KMS-11 (cell line): ENCODE measurements at regions not wholly inside any gene's neighbourhood (a gene's known extent, or its start where the extent isn't known, plus 50 kb on each side); places are given as distances from the start of the nearest gene placed in this dataset.

Experiments used
- H2AFZ ChIP-seq: fragments of 200-600 bp; sonication (generic); 2 replicates; pipeline ENCODE4 v1.6.1; 2016; ENCODE audit warnings: antibody characterized with exemption, mixed run types, low read depth
- H3K27ac ChIP-seq: fragments of 200-600 bp; sonication (generic); 2 replicates; pipeline ENCODE4 v1.6.1; 2016; ENCODE audit warnings: mild to moderate bottlenecking, mixed run types
- H3K27me3 ChIP-seq: fragments of 200-600 bp; sonication (generic); 2 replicates; pipeline ENCODE4 v1.6.1; 2017; ENCODE audit warnings: mild to moderate bottlenecking, low read depth, mixed run types, moderate library complexity; ENCODE audit not compliant: insufficient read depth
- H3K36me3 ChIP-seq: fragments of 200-600 bp; sonication (generic); 2 replicates; pipeline ENCODE4 v1.6.1; 2017; ENCODE audit warnings: mild to moderate bottlenecking, mixed run types; ENCODE audit not compliant: insufficient read depth
- H3K4me1 ChIP-seq: fragments of 200-600 bp; sonication (generic); 2 replicates; pipeline ENCODE4 v1.6.1; 2016; ENCODE audit warnings: mild to moderate bottlenecking, low read depth, mixed run types; ENCODE audit not compliant: poor library complexity, severe bottlenecking
- H3K4me2 ChIP-seq: fragments of 200-600 bp; sonication (generic); 2 replicates; pipeline ENCODE4 v1.7.0; 2016; ENCODE audit warnings: mild to moderate bottlenecking, mixed run types
- H3K4me3 ChIP-seq: fragments of 200-600 bp; sonication (generic); IDR thresholded peaks from 2 replicates; pipeline ENCODE4 v1.6.1; 2017; ENCODE audit warnings: low read depth, low read length, mixed read lengths; ENCODE audit not compliant: insufficient read depth
- H3K79me2 ChIP-seq: fragments of 200-600 bp; sonication (generic); 2 replicates; pipeline ENCODE4 v1.6.1; 2016; ENCODE audit warnings: low read depth, mixed run types; ENCODE audit not compliant: insufficient read depth
- H3K9ac ChIP-seq: fragments of 200-600 bp; sonication (generic); 2 replicates; pipeline ENCODE4 v1.6.1; 2016; ENCODE audit warnings: mild to moderate bottlenecking, mixed run types
- H4K20me1 ChIP-seq: fragments of 200-600 bp; sonication (generic); 2 replicates; pipeline ENCODE4 v1.6.1; 2016; ENCODE audit warnings: mild to moderate bottlenecking, mixed run types; ENCODE audit not compliant: insufficient read depth
- CTCF ChIP-seq: fragments of 200-600 bp; sonication (generic); conservative IDR thresholded peaks from 2 replicates; pipeline ENCODE4 v1.6.1; 2017; ENCODE audit warnings: low read depth, mild to moderate bottlenecking, antibody characterized with exemption, low read length, moderate library complexity, mixed read lengths

DNA sequence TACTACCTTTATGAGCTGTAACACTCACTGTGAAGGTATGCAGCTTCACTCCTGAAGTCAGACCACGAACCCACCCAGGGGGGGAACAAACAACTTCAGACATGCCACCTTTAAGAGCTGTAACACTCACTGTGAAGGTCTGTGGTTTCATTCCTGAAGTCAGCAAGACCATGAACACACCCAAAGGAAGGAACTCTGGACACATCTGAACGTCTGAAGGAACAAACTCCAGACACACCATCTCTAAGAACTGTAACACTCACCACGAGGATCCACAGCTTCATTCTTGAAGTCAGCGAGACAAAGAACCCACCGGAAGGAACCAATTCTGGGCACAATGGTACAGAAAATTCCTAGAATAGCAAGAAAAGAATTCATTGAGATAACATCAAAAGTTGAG lies 1796.5 kb upstream of the MIR17HG start:
- H3K79me2 ChIP-seq = no peaks in the 10 kb centered on the region
- H3K27ac ChIP-seq = no peak overlapping the region
- H4K20me1 ChIP-seq = no peaks in the 10 kb centered on the region
- H3K4me3 ChIP-seq = no peak overlapping the region
- no peaks in the 10 kb centered on the region for H3K27me3 ChIP-seq
- TF ChIP-seq CTCF = no peak
- no peaks in the 10 kb centered on the region for H3K36me3 ChIP-seq
- H3K4me2 ChIP-seq = no peak overlapping the region
- no peak overlapping the region for H2AFZ ChIP-seq
- H3K9ac ChIP-seq = no peak overlapping the region
- H3K4me1 ChIP-seq = no peaks in the 10 kb centered on the region

DNA sequence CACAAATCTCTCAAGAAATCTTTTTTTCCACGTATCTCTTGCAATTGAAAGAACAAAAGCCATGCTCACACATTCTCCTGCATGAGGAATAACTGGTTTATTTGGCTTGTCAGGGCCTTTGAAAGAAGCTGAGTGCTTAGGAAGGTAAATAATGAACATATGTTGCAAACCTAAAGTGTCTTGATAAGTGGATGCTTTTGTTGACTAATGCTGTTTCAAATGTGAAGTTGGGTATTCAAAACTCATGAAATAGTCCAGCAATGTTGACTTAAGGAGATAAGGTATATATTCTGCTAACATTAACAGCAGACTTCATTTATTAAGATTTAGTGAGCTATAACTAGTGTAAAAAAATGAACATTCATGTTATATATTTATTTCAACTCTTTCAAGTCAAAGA lies 1792.7 kb upstream of the MIR17HG start:
- H3K4me2 ChIP-seq = no peak overlapping the region
- H2AFZ ChIP-seq = no peak overlapping the region
- TF ChIP-seq CTCF = no peak
- H3K27ac ChIP-seq = no peak overlapping the region
- H3K9ac ChIP-seq = no peak overlapping the region
- no peaks in the 10 kb centered on the region for H3K79me2 ChIP-seq
- H3K36me3 ChIP-seq = no peaks in the 10 kb centered on the region
- H4K20me1 ChIP-seq = no peaks in the 10 kb centered on the region
- H3K4me1 ChIP-seq = no peaks in the 10 kb centered on the region
- H3K27me3 ChIP-seq = no peaks in the 10 kb centered on the region
- no peak overlapping the region for H3K4me3 ChIP-seq

DNA sequence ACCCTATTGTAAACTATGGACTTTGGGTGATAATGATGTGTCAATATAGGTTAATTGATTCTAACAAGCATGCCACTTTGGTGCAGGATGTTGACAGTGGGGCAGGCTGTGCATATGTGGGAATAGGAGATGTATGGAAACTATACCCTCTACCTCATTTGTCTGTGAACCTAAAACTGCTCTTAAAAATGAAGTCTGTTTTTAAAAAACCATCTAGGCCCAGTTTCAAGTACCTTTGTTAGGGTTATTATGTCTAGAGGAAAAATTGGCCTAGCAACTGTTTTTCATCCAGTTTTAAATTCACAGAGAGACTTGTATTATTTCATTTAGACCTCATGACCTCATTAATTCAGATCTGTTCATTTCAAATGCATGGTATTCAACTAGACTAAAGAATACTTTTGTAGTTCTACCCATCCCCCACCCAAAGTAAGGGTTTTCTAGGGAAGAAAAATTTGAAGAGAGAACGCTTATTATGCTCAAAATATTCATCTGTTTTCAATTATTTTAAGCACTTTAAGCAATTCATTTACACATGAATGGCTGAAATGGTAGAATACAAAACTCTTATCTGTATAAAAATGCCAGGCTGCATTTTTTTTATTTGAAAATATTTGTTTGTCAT lies 1781.9 kb upstream of the MIR17HG start:
- H3K36me3 ChIP-seq = no peaks in the 10 kb centered on the region
- H3K4me2 ChIP-seq = no peak overlapping the region
- no peak overlapping the region for H3K27ac ChIP-seq
- H3K4me1 ChIP-seq = no peaks in the 10 kb centered on the region
- H2AFZ ChIP-seq = no peak overlapping the region
- no peak overlapping the region for H3K9ac ChIP-seq
- TF ChIP-seq CTCF = no peak
- H3K27me3 ChIP-seq = no peaks in the 10 kb centered on the region
- H3K4me3 ChIP-seq = no peak overlapping the region
- no peaks in the 10 kb centered on the region for H4K20me1 ChIP-seq
- no peaks in the 10 kb centered on the region for H3K79me2 ChIP-seq

DNA sequence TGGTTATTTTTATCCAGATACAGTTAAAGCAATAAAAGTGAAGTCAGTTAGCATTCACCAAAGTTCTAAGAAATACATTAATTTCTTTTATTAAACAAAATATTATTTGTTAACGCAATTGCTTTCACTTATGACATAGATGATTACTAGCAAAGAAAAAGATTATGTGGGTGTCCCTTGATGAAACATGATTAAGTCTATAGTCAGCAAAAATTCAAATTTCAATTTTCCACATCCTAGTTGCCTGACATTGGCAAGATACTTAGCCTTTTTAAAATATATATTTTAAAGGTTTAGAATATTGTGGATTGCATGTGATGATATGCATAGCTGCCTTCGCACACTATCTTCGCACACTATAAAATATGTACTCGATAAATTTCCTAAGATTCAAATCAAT lies 1780.5 kb upstream of the MIR17HG start:
- H3K27me3 ChIP-seq = no peaks in the 10 kb centered on the region
- H3K4me2 ChIP-seq = no peak overlapping the region
- no peak overlapping the region for H3K27ac ChIP-seq
- H3K36me3 ChIP-seq = no peaks in the 10 kb centered on the region
- no peaks in the 10 kb centered on the region for H3K79me2 ChIP-seq
- H3K9ac ChIP-seq = no peak overlapping the region
- no peak overlapping the region for H2AFZ ChIP-seq
- H3K4me3 ChIP-seq = no peak overlapping the region
- no peaks in the 10 kb centered on the region for H3K4me1 ChIP-seq
- TF ChIP-seq CTCF = no peak
- no peaks in the 10 kb centered on the region for H4K20me1 ChIP-seq
